Liver (tissue), 8 donors: ENCODE measurements at regions not wholly inside any gene's neighbourhood (a gene's known extent, or its start where the extent isn't known, plus 50 kb on each side); places are given as distances from the start of the nearest gene placed in this dataset.

Source experiments
- DNase-seq: peaks from one replicate; pipeline ENCODE4 v3.0.0-alpha.2; 2017; ENCODE audit warnings: low spot score
- H3K27ac ChIP-seq, 2 donors: one replicate each; pipeline ENCODE4 v1.7.0; 2013; ENCODE audit warnings: inconsistent platforms in 2 of 2, low read length in 2 of 2, control low read depth in 1 of 2, low read depth in 1 of 2, mild to moderate bottlenecking in 1 of 2
- H3K27me3 ChIP-seq, 4 donors: one replicate each; pipeline versions ENCODE4 v1.6.1 to v1.7.0; 2013; ENCODE audit warnings: low read length in 3 of 4, inconsistent platforms in 1 of 4, mild to moderate bottlenecking in 1 of 4, moderate library complexity in 1 of 4; ENCODE audit not compliant: control insufficient read depth in 4 of 4, insufficient read depth in 4 of 4
- H3K36me3 ChIP-seq, 4 donors: one replicate each; pipeline versions ENCODE4 v1.6.1 to v1.7.0; 2013; ENCODE audit warnings: low read length in 3 of 4, mild to moderate bottlenecking in 3 of 4, low read depth in 1 of 4, moderate library complexity in 1 of 4; ENCODE audit not compliant: control insufficient read depth in 4 of 4, insufficient read depth in 3 of 4
- H3K4me1 ChIP-seq, 4 donors: one replicate each; pipeline versions ENCODE4 v1.6.1 to v1.7.0; 2013; ENCODE audit warnings: low read length in 3 of 4, mild to moderate bottlenecking in 3 of 4, moderate library complexity in 1 of 4; ENCODE audit not compliant: control insufficient read depth in 4 of 4, insufficient read depth in 4 of 4
- H3K4me3 ChIP-seq, 3 donors: one replicate each; pipeline versions ENCODE4 v1.6.1 to v1.7.0; 2013; ENCODE audit warnings: low read length in 3 of 3, control low read depth in 1 of 3, low read depth in 1 of 3, mild to moderate bottlenecking in 1 of 3
- H3K9ac ChIP-seq, 2 donors: one replicate each; pipeline ENCODE4 v1.7.0; 2013; ENCODE audit warnings: low read length in 2 of 2, mild to moderate bottlenecking in 2 of 2, moderate library complexity in 2 of 2, control low read depth in 1 of 2, low read depth in 1 of 2
- H3K9me3 ChIP-seq, 4 donors: one replicate each; pipeline versions ENCODE4 v1.6.1 to v1.7.0; 2013; ENCODE audit warnings: low read length in 3 of 4; ENCODE audit not compliant: control insufficient read depth in 4 of 4
- CTCF ChIP-seq: fragments of 150-350 bp; IDR thresholded peaks from 2 replicates; pipeline ENCODE4 v1.5.1; 2017; ENCODE audit warnings: improper control_type of control experiment, low read depth, low read length; ENCODE audit not compliant: missing input control
- FOXA1 ChIP-seq: IDR thresholded peaks from 2 replicates; pipeline ENCODE4 v1.6.1; 2016; ENCODE audit warnings: antibody characterized with exemption
- FOXA2 ChIP-seq: IDR thresholded peaks from 2 replicates; pipeline ENCODE4 v1.6.1; 2016; ENCODE audit warnings: antibody characterized with exemption
- GABPA ChIP-seq, 2 donors: IDR thresholded peaks in 1 of 2; conservative IDR thresholded peaks in 1 of 2; 2 replicates each; pipeline ENCODE4 v1.6.1; 2016; ENCODE audit warnings: antibody characterized with exemption in 2 of 2, mild to moderate bottlenecking in 1 of 2, moderate library complexity in 1 of 2
- HNF4A ChIP-seq, 2 donors: conservative IDR thresholded peaks; 2 replicates each; pipeline ENCODE4 v1.6.1; 2016; ENCODE audit warnings: antibody characterized with exemption in 2 of 2, mild to moderate bottlenecking in 2 of 2
- HNF4G ChIP-seq: IDR thresholded peaks from 2 replicates; pipeline ENCODE4 v1.6.1; 2016; ENCODE audit warnings: antibody characterized with exemption
- JUND ChIP-seq, 2 donors: IDR thresholded peaks; 2 replicates each; pipeline ENCODE4 v1.6.1; 2016; ENCODE audit warnings: antibody characterized with exemption in 2 of 2
- NR2F2 ChIP-seq: IDR thresholded peaks from 2 replicates; pipeline ENCODE4 v1.6.1; 2016; ENCODE audit warnings: antibody characterized with exemption
- RAD21 ChIP-seq, 2 donors: IDR thresholded peaks; 2 replicates each; pipeline ENCODE4 v1.6.1; 2016; ENCODE audit warnings: antibody characterized with exemption in 2 of 2, mild to moderate bottlenecking in 2 of 2
- REST ChIP-seq: IDR thresholded peaks from 2 replicates; pipeline ENCODE4 v1.6.1; 2016; ENCODE audit warnings: antibody characterized with exemption, mild to moderate bottlenecking
- RXRA ChIP-seq, 2 donors: IDR thresholded peaks; 2 replicates each; pipeline ENCODE4 v1.6.1; 2017 to 2018; ENCODE audit warnings: antibody characterized with exemption in 2 of 2, mild to moderate bottlenecking in 1 of 2
- SP1 ChIP-seq: IDR thresholded peaks from 2 replicates; pipeline ENCODE4 v1.6.1; 2018; ENCODE audit warnings: antibody characterized with exemption, mild to moderate bottlenecking
- TAF1 ChIP-seq: conservative IDR thresholded peaks from 2 replicates; pipeline ENCODE4 v1.6.1; 2016; ENCODE audit warnings: antibody characterized with exemption, mild to moderate bottlenecking
- YY1 ChIP-seq: IDR thresholded peaks from 2 replicates; pipeline ENCODE4 v1.6.1; 2016; ENCODE audit warnings: antibody characterized with exemption, mild to moderate bottlenecking
- WGBS: extraction: QIAGEN DNeasy Blood & Tissue Kit; methylation state at CpG from one replicate; pipeline ENCODE4 v1.1.7; 2013; 5-methylcytosine and 5-hydroxymethylcytosine counted together
- TF ChIP-seq, protein P1 (sequence below): IDR thresholded peaks from 2 replicates; pipeline ENCODE4 v1.6.1; 2016; ENCODE audit warnings: antibody characterized with exemption
- TF ChIP-seq, protein P2 (sequence below): IDR thresholded peaks from 2 replicates; pipeline ENCODE4 v1.6.1; 2016; ENCODE audit warnings: antibody characterized with exemption
- TF ChIP-seq, protein P3 (sequence below): IDR thresholded peaks from 2 replicates; pipeline ENCODE4 v1.6.1; 2016; ENCODE audit warnings: antibody characterized with exemption
- donor health status: healthy.
- donor health status: healthy.
- donor health status: healthy.
- donor health status: healthy.
- donor health status: healthy.

- no peaks in the 10 kb centered on the region for H3K4me1 ChIP-seq
- H3K4me3 ChIP-seq, result no peak overlapping the region
- H3K36me3 ChIP-seq, result no peaks in the 10 kb centered on the region
- H3K27ac ChIP-seq, result no peak overlapping the region
- DNase-seq, result no peak
- H3K9ac ChIP-seq, result no peak overlapping the region
- H3K27me3 ChIP-seq, result peaks cover 0 to 4% (median 0%) of the 10 kb centered on the region in 4 donors
- WGBS, result 81% methylated on average over 5 of the region's 5 CpGs
- TF ChIP-seq TAF1, result no peak
- peaks cover 0 to 3% (median 0%) of the 10 kb centered on the region in 4 donors for H3K9me3 ChIP-seq
These were observed 828.4 kb upstream of the SLC10A2 start for GRCh38 chr13:103894626-103895025.

- DNase-seq, result no peak
These were observed 818.0 kb upstream of the SLC10A2 start for GRCh38 chr13:103884101-103884723.

More at GRCh38 chr13:103884101-103884723, 818.0 kb upstream of the SLC10A2 start:
- Histone ChIP-seq H3K9ac (no peak overlapping the region), H3K4me3 (no peak overlapping the region), H3K36me3 (no peaks in the 10 kb centered on the region), H3K9me3 (no peaks in the 10 kb centered on the region), H3K27me3 (peaks cover 0 to 3% (median 0%) of the 10 kb centered on the region in 4 donors), H3K4me1 (no peaks in the 10 kb centered on the region), H3K27ac (no peak overlapping the region)
- no peak for TF ChIP-seq CTCF
- TF ChIP-seq FOXA1, result no peak
- no peak for TF ChIP-seq NR2F2
- TF ChIP-seq HNF4G, result no peak
- TF ChIP-seq HNF4A (conservative IDR thresholded peaks at IDR 0.05), result no peak
- TF ChIP-seq RXRA (IDR thresholded peaks at IDR 0.05), result no peak
- TF ChIP-seq, protein P1, sequence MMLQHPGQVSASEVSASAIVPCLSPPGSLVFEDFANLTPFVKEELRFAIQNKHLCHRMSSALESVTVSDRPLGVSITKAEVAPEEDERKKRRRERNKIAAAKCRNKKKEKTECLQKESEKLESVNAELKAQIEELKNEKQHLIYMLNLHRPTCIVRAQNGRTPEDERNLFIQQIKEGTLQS, result no peak
- TF ChIP-seq GABPA (IDR thresholded peaks at IDR 0.05 in 1 of 2, conservative IDR thresholded peaks at IDR 0.05 in 1 of 2), result no peak
- TF ChIP-seq SP1, result no peak
- no peak for TF ChIP-seq FOXA2
- no peak for TF ChIP-seq REST
- TF ChIP-seq RAD21 (IDR thresholded peaks at IDR 0.05), result no peak
- TF ChIP-seq, protein P2, sequence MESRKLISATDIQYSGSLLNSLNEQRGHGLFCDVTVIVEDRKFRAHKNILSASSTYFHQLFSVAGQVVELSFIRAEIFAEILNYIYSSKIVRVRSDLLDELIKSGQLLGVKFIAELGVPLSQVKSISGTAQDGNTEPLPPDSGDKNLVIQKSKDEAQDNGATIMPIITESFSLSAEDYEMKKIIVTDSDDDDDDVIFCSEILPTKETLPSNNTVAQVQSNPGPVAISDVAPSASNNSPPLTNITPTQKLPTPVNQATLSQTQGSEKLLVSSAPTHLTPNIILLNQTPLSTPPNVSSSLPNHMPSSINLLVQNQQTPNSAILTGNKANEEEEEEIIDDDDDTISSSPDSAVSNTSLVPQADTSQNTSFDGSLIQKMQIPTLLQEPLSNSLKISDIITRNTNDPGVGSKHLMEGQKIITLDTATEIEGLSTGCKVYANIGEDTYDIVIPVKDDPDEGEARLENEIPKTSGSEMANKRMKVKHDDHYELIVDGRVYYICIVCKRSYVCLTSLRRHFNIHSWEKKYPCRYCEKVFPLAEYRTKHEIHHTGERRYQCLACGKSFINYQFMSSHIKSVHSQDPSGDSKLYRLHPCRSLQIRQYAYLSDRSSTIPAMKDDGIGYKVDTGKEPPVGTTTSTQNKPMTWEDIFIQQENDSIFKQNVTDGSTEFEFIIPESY, result no peak
- TF ChIP-seq JUND (IDR thresholded peaks at IDR 0.05), result no peak
- TF ChIP-seq YY1, result no peak
- no peak for TF ChIP-seq TAF1
- TF ChIP-seq, protein P3, sequence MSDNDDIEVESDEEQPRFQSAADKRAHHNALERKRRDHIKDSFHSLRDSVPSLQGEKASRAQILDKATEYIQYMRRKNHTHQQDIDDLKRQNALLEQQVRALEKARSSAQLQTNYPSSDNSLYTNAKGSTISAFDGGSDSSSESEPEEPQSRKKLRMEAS, result no peak
- WGBS, result 58% methylated on average over 7 of the region's 7 CpGs
